ENCODE measurements at regions not wholly inside any gene's neighbourhood (a gene's known extent, or its start where the extent isn't known, plus 50 kb on each side); places are given as distances from the start of the nearest gene placed in this dataset.

GRCh38 chr3:163129287-163129686 is 1632.7 kb downstream of the OTOL1 start:
- TF ChIP-seq POLR2AphosphoS5 (IDR thresholded peaks at IDR 0.05) (no peak), CTCF (IDR thresholded peaks at IDR 0.05) (no peak)
